ENCODE measurements at regions not wholly inside any gene's neighbourhood (a gene's known extent, or its start where the extent isn't known, plus 50 kb on each side); places are given as distances from the start of the nearest gene placed in this dataset.
A peak's percentile ranks its signal among the peaks of the same experiment; 100 is the strongest.

GRCh38 chr17:55624772-55625433, 97.8 kb downstream of the TMEM100 start:
- Histone ChIP-seq H3K4me3 (replicated peaks in 1 of 3; ENCODE audit: low read depth in 2 of 3, low read length in 3 of 3) (no peak overlapping the region), H3K27me3 (ENCODE audit: control insufficient read depth in 2 of 2, insufficient read depth in 2 of 2, low read length in 2 of 2) (peaks cover 2 to 4% of the 10 kb centered on the region in 2 donors), H3K4me2 (replicated peaks; ENCODE audit: extremely low read depth, low read length, poor library complexity, severe bottlenecking) (no peak overlapping the region), H2AFZ (ENCODE audit: insufficient read depth, low read depth, low read length, poor library complexity, severe bottlenecking) (no peak overlapping the region), H3K36me3 (replicated peaks in 1 of 2; ENCODE audit: control insufficient read depth in 1 of 2, insufficient read depth in 2 of 2, low read length in 2 of 2) (no peaks in the 10 kb centered on the region), H4K20me1 (ENCODE audit: insufficient read depth, low read length) (no peaks in the 10 kb centered on the region), H3K79me2 (ENCODE audit: insufficient read depth, low read length) (no peaks in the 10 kb centered on the region), H3K9me3 (replicated peaks in 1 of 2; ENCODE audit: control insufficient read depth in 1 of 2, insufficient read depth in 1 of 2, low read length in 2 of 2) (peaks cover 0 to 7% of the 10 kb centered on the region in 2 donors), H3K4me1 (ENCODE audit: control insufficient read depth in 1 of 2, insufficient read depth in 2 of 2, low read length in 2 of 2) (peaks cover 0 to 3% of the 10 kb centered on the region in 2 donors), H3K9ac (ENCODE audit: insufficient read depth, low read length, poor library complexity, severe bottlenecking) (no peak overlapping the region), H3K27ac (ENCODE audit: low read depth in 1 of 2, low read length in 2 of 2) (no peak overlapping the region)
- no CpG with 5 or more reads among the region's 3 CpGs for WGBS (ENCODE audit: insufficient coverage)
- Mint-ChIP-seq H3K36me3 (no peaks in the 10 kb centered on the region), H3K27ac (no peak overlapping the region), H3K27me3 (ENCODE audit: low read depth in 3 of 3) (peaks cover 4 to 10% (median 9%) of the 10 kb centered on the region in 3 donors), H3K4me3 (no peak overlapping the region), H3K9me3 (peaks cover 6 to 12% (median 8%) of the 10 kb centered on the region in 7 donors), H3K4me1 (peaks cover 7% of the 10 kb centered on the region)
- DNase-seq: no peak
- intact Hi-C loops (cut with micrococcal nuclease): no loop called here
- TF ChIP-seq CTCF (IDR thresholded peaks at IDR 0.05): no peak

GRCh38 chr17:55622547-55622946, 100.1 kb downstream of the TMEM100 start:
- Mint-ChIP-seq H3K9me3 (peaks cover 0 to 6% (median 3%) of the 10 kb centered on the region in 7 donors), H3K27me3 (ENCODE audit: low read depth in 3 of 3) (peaks cover 8 to 14% (median 9%) of the 10 kb centered on the region in 3 donors)
- TF ChIP-seq CTCF (IDR thresholded peaks at IDR 0.05): no peak

More at GRCh38 chr17:55622547-55622946, 100.1 kb downstream of the TMEM100 start:
- Histone ChIP-seq H3K27me3 (ENCODE audit: control insufficient read depth in 2 of 2, insufficient read depth in 2 of 2, low read length in 2 of 2) (peaks cover 2 to 4% of the 10 kb centered on the region in 2 donors), H3K9me3 (replicated peaks in 1 of 2; ENCODE audit: control insufficient read depth in 1 of 2, insufficient read depth in 1 of 2, low read length in 2 of 2) (peaks cover 0 to 2% of the 10 kb centered on the region in 2 donors), H3K36me3 (replicated peaks in 1 of 2; ENCODE audit: control insufficient read depth in 1 of 2, insufficient read depth in 2 of 2, low read length in 2 of 2) (no peaks in the 10 kb centered on the region), H3K4me1 (ENCODE audit: control insufficient read depth in 1 of 2, insufficient read depth in 2 of 2, low read length in 2 of 2) (peaks cover 0 to 3% of the 10 kb centered on the region in 2 donors), H3K9ac (ENCODE audit: insufficient read depth, low read length, poor library complexity, severe bottlenecking) (no peak overlapping the region), H2AFZ (ENCODE audit: insufficient read depth, low read depth, low read length, poor library complexity, severe bottlenecking) (no peak overlapping the region), H3K27ac (ENCODE audit: low read depth in 1 of 2, low read length in 2 of 2) (no peak overlapping the region), H3K4me2 (replicated peaks; ENCODE audit: extremely low read depth, low read length, poor library complexity, severe bottlenecking) (no peak overlapping the region), H4K20me1 (ENCODE audit: insufficient read depth, low read length) (no peaks in the 10 kb centered on the region), H3K79me2 (ENCODE audit: insufficient read depth, low read length) (no peaks in the 10 kb centered on the region), H3K4me3 (replicated peaks in 1 of 3; ENCODE audit: low read depth in 2 of 3, low read length in 3 of 3) (no peak overlapping the region)
- peak overlapping the region in 1 of 2 donors; percentile 8 for H3K4me3 Mint-ChIP-seq
- no peak overlapping the region for H3K27ac Mint-ChIP-seq
- WGBS (ENCODE audit: insufficient coverage): 100% methylated on average over 1 of the region's 3 CpGs
- no peak for DNase-seq
- no peaks in the 10 kb centered on the region for H3K36me3 Mint-ChIP-seq
- peaks cover 7% of the 10 kb centered on the region for H3K4me1 Mint-ChIP-seq
- intact Hi-C loops (cut with micrococcal nuclease): no loop called here
